BJ (cell line): ENCODE measurements at regions not wholly inside any gene's neighbourhood (a gene's known extent, or its start where the extent isn't known, plus 50 kb on each side); places are given as distances from the start of the nearest gene placed in this dataset.

Source experiments
- CTCF ChIA-PET: fragments of 350-600 bp; formaldehyde crosslinking; extraction: SDS; loops from one replicate; lab custom pipeline; 2021; ENCODE audit warnings: antibody characterized with exemption, inconsistent platforms; lab: Yijun Ruan, JAX
- POLR2A ChIA-PET: fragments of 300-600 bp; sonication (Branson Sonifier 250); formaldehyde crosslinking; extraction: SDS; loops from one replicate; lab custom pipeline; 2021; ENCODE audit warnings: antibody characterized with exemption; lab: Charles Lee
- DNase-seq: peaks from one replicate; pipeline ENCODE4 v3.0.0-alpha.2; 2011; ENCODE audit warnings: low read depth
- H3K27me3 ChIP-seq: 2 replicates; pipeline ENCODE4 v1.6.0; 2011; ENCODE audit warnings: low read length; ENCODE audit not compliant: control insufficient read depth, insufficient read depth
- H3K36me3 ChIP-seq: 2 replicates; pipeline ENCODE4 v1.5.1; 2011; ENCODE audit warnings: low read length; ENCODE audit not compliant: control insufficient read depth, insufficient read depth
- H3K4me3 ChIP-seq: 2 replicates; pipeline ENCODE4 v1.5.1; 2011; ENCODE audit warnings: low read depth, mild to moderate bottlenecking, control low read depth, low read length
- CTCF ChIP-seq: IDR thresholded peaks from 2 replicates; pipeline ENCODE4 v1.5.1; 2011; ENCODE audit warnings: low read depth, mild to moderate bottlenecking, control low read depth, inconsistent platforms, low read length, moderate library complexity; ENCODE audit not compliant: insufficient read depth

GRCh38 chr18:59049721-59050660, 89.7 kb upstream of the SEC11C start:
- ChIA-PET CTCF (interaction anchor here (0.6 to 1.2 kb wide), 4 partner anchors 10 to 270 kb away, joined by 3 to 4 read pairs (median 4); no protein-coding TSS in a partner anchor), POLR2A (no interaction called here)
- no peak for TF ChIP-seq CTCF
- H3K36me3 ChIP-seq: no peaks in the 10 kb centered on the region
- H3K4me3 ChIP-seq: no peak overlapping the region
- H3K27me3 ChIP-seq: 0 out of 2 replicates have a peak, but pooled peaks cover 3% of the 10 kb centered on the region
- no peak for DNase-seq

DNA sequence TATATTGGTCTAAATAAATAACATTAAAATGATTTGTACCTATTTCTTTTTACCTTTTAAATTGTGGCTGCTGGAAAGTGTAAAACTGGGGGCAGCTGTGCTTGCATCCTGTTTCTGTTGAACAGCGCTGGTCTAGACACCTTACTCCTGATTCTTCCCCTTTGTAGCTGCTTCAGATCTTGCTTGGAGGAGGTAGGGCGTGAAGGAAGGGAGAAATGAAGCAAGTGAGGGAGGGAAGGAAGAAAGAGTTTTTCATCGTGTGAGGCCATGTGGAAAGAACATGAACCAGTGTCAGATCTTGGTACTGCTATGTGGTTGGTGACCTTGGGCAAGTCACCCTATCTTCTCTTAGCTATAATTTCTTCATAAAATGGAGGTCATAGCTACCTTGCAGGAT, 89.0 kb upstream of the SEC11C start:
- POLR2A ChIA-PET: no interaction called here
- Histone ChIP-seq H3K27me3 (0 out of 2 replicates have a peak, but pooled peaks cover 3% of the 10 kb centered on the region), H3K4me3 (no peak overlapping the region), H3K36me3 (no peaks in the 10 kb centered on the region)
- TF ChIP-seq CTCF: no peak
- DNase-seq: no peak
- CTCF ChIA-PET: interaction anchor here (0.7 to 0.8 kb wide), 2 partner anchors 11 to 16 kb away, joined by 3 to 4 read pairs; no protein-coding TSS in a partner anchor

GRCh38 chr18:59051470-59052165, 88.1 kb upstream of the SEC11C start:
- 0 out of 2 replicates have a peak, but pooled peaks cover 3% of the 10 kb centered on the region for H3K27me3 ChIP-seq
- CTCF ChIA-PET: no interaction called here
- TF ChIP-seq CTCF: no peak

GRCh38 chr18:59052965-59053820, 86.5 kb upstream of the SEC11C start:
- DNase-seq: peak; percentile 81
- Histone ChIP-seq H3K36me3 (no peaks in the 10 kb centered on the region), H3K27me3 (0 out of 2 replicates have a peak, but pooled peaks cover 3% of the 10 kb centered on the region), H3K4me3 (no peak overlapping the region)
- POLR2A ChIA-PET: interaction anchor here (0.5 to 0.8 kb wide), 3 partner anchors 55 to 183 kb away, joined by 3 to 4 read pairs (median 3); no protein-coding TSS in a partner anchor
- TF ChIP-seq CTCF: no peak
- CTCF ChIA-PET: interaction anchor here (0.6 to 1.2 kb wide), 3 partner anchors 12 to 260 kb away, joined by 3 read pairs; no protein-coding TSS in a partner anchor

More at GRCh38 chr18:59051470-59052165, 88.1 kb upstream of the SEC11C start:
- Histone ChIP-seq H3K4me3 (no peak overlapping the region), H3K36me3 (no peaks in the 10 kb centered on the region)
- DNase-seq: no peak
- POLR2A ChIA-PET: no interaction called here
